ENCODE measurements at regions not wholly inside any gene's neighbourhood (a gene's known extent, or its start where the extent isn't known, plus 50 kb on each side); places are given as distances from the start of the nearest gene placed in this dataset.

- DNase-seq = no peak
Measured at GRCh38 chr3:72058493-72059081, 273.6 kb upstream of the PROK2 start.

- no peak for DNase-seq
Measured at GRCh38 chr3:72055436-72055835, 270.5 kb upstream of the PROK2 start.

GRCh38 chr3:72054976-72055375, 270.0 kb upstream of the PROK2 start:
- DNase-seq = no peak

GRCh38 chr3:72052841-72053409, 268.0 kb upstream of the PROK2 start:
- no peak for DNase-seq

GRCh38 chr3:72050771-72051170, 265.8 kb upstream of the PROK2 start:
- DNase-seq = no peak

- no peak for DNase-seq
Measured at GRCh38 chr3:72050048-72050632, 265.2 kb upstream of the PROK2 start.

GRCh38 chr3:72049300-72049699, 264.4 kb upstream of the PROK2 start:
- no peak for DNase-seq

GRCh38 chr3:72048873-72049272, 263.9 kb upstream of the PROK2 start:
- no peak for DNase-seq

GRCh38 chr3:72047221-72047871, 262.4 kb upstream of the PROK2 start:
- no peak for DNase-seq

- DNase-seq = no peak
Measured at GRCh38 chr3:72044231-72044855, 259.4 kb upstream of the PROK2 start.

- DNase-seq = no peak
Measured at GRCh38 chr3:72043204-72044133, 258.5 kb upstream of the PROK2 start.

GRCh38 chr3:72042397-72043203, 257.7 kb upstream of the PROK2 start:
- DNase-seq = no peak

- DNase-seq = no peak
Measured at GRCh38 chr3:72041511-72041910, 256.6 kb upstream of the PROK2 start.

GRCh38 chr3:72041076-72041475, 256.1 kb upstream of the PROK2 start:
- DNase-seq = no peak

- DNase-seq = no peak
Measured at GRCh38 chr3:72039677-72040076, 254.7 kb upstream of the PROK2 start.

- no peak for DNase-seq
Measured at GRCh38 chr3:72036899-72037298, 252.0 kb upstream of the PROK2 start.

- DNase-seq = no peak
Measured at GRCh38 chr3:72035606-72036005, 250.7 kb upstream of the PROK2 start.

- DNase-seq = no peak
Measured at GRCh38 chr3:72034986-72035385, 250.0 kb upstream of the PROK2 start.

- no peak for DNase-seq
Measured at GRCh38 chr3:72033666-72034428, 248.9 kb upstream of the PROK2 start.

- DNase-seq = no peak
Measured at GRCh38 chr3:72032441-72033135, 247.6 kb upstream of the PROK2 start.

All from stimulated activated CD4-positive, alpha-beta T cell treated with anti-CD3 and anti-CD28 coated beads, Interleukin-15, amount 100 ng/mL, for 24 hours (primary cell).